IMR-90 (cell line): ENCODE measurements at regions not wholly inside any gene's neighbourhood (a gene's known extent, or its start where the extent isn't known, plus 50 kb on each side); places are given as distances from the start of the nearest gene placed in this dataset.

ENCODE experiments used
- ATAC-seq: fragments of 200-7000 bp; cut with Tn5 transposase; 2 replicates; pipeline ENCODE4 v1.9.1; 2020; ENCODE audit warnings: low read depth, mild to moderate bottlenecking, moderate library complexity
- BruUV-seq: library from RNA; stranded (reverse); fragments of 400-500 nt; replicated peaks from 2 replicates; lab custom pipeline; 2021; lab: Mats Ljungman, UMichigan
- CTCF ChIA-PET: fragments of 300-600 bp; formaldehyde crosslinking; extraction: SDS; loops from one replicate; lab custom pipeline; 2021; ENCODE audit warnings: antibody characterized with exemption; lab: Yijun Ruan, JAX
- POLR2A ChIA-PET: fragments of 300-600 bp; sonication (Branson Sonifier 250); formaldehyde crosslinking; loops from one replicate; lab custom pipeline; 2022; ENCODE audit warnings: antibody characterized with exemption; ENCODE audit not compliant: unreplicated experiment; lab: Charles Lee
- DNase-seq: peaks from one replicate; pipeline ENCODE4 v3.0.0; 2013
- H2AFZ ChIP-seq: replicated peaks from 2 replicates; pipeline ENCODE3; 2013; ENCODE audit warnings: low read length, mild to moderate bottlenecking; ENCODE audit not compliant: poor library complexity
- H2AK5ac ChIP-seq: 2 replicates; pipeline ENCODE4 v1.6.1; 2013; ENCODE audit warnings: low read depth, low read length, inconsistent platforms
- H2AK9ac ChIP-seq: replicated peaks from 2 replicates; pipeline ENCODE3; 2013; ENCODE audit warnings: mild to moderate bottlenecking, low read depth, low read length, moderate library complexity; ENCODE audit not compliant: poor library complexity
- H2BK120ac ChIP-seq: 2 replicates; pipeline ENCODE4 v1.6.1; 2013; ENCODE audit warnings: low read depth, low read length, inconsistent platforms
- H2BK15ac ChIP-seq: 3 replicates; pipeline ENCODE4 v1.6.1; 2013; ENCODE audit warnings: low read depth, low read length, inconsistent platforms
- H2BK20ac ChIP-seq: 2 replicates; pipeline ENCODE4 v1.6.1; 2013; ENCODE audit warnings: low read depth, mild to moderate bottlenecking, inconsistent platforms, low read length, moderate library complexity
- H2BK5ac ChIP-seq: 2 replicates; pipeline ENCODE4 v1.6.1; 2013; ENCODE audit warnings: mild to moderate bottlenecking, low read depth, low read length, inconsistent platforms; ENCODE audit not compliant: poor library complexity, severe bottlenecking
- H3K14ac ChIP-seq: replicated peaks from 2 replicates; pipeline ENCODE4 v1.6.1; 2013; ENCODE audit warnings: low read depth, low read length, inconsistent platforms
- H3K18ac ChIP-seq: 2 replicates; pipeline ENCODE4 v1.6.1; 2013; ENCODE audit warnings: low read depth, low read length, control low read depth
- H3K23ac ChIP-seq: 2 replicates; pipeline ENCODE4 v1.6.1; 2013; ENCODE audit warnings: low read depth, low read length, inconsistent platforms
- H3K27ac ChIP-seq: 2 replicates; pipeline ENCODE4 v1.5.1; 2013; ENCODE audit warnings: mild to moderate bottlenecking, control low read depth, low read length; ENCODE audit not compliant: insufficient read depth
- H3K27me3 ChIP-seq: 2 replicates; pipeline ENCODE4 v1.6.1; 2013; ENCODE audit warnings: low read length; ENCODE audit not compliant: control insufficient read depth, insufficient read depth
- H3K36me3 ChIP-seq: 2 replicates; pipeline ENCODE4 v1.6.1; 2013; ENCODE audit warnings: low read length, mixed read lengths; ENCODE audit not compliant: control insufficient read depth, insufficient read depth
- H3K4ac ChIP-seq: 2 replicates; pipeline ENCODE4 v1.6.1; 2013; ENCODE audit warnings: low read depth, low read length, inconsistent platforms
- H3K4me1 ChIP-seq: 2 replicates; pipeline ENCODE4 v1.6.1; 2013; ENCODE audit warnings: low read length, mixed read lengths; ENCODE audit not compliant: control insufficient read depth, insufficient read depth
- H3K4me2 ChIP-seq: 2 replicates; pipeline ENCODE4 v1.6.1; 2013; ENCODE audit warnings: low read depth, mild to moderate bottlenecking, control low read depth, low read length, moderate library complexity
- H3K4me3 ChIP-seq: 2 replicates; pipeline ENCODE4 v1.5.1; 2013; ENCODE audit warnings: low read depth, mild to moderate bottlenecking, control low read depth, low read length, moderate library complexity; ENCODE audit not compliant: insufficient read depth
- H3K56ac ChIP-seq: 2 replicates; pipeline ENCODE4 v1.6.1; 2013; ENCODE audit warnings: low read length, inconsistent platforms; ENCODE audit not compliant: insufficient read depth; ENCODE audit errors: extremely low read depth
- H3K79me1 ChIP-seq, 2 experiments: 2 replicates each; pipeline ENCODE4 v1.6.1; 2013; ENCODE audit warnings: low read length in 2 of 2, inconsistent platforms in 1 of 2, low read depth in 1 of 2
- H3K9ac ChIP-seq: 2 replicates; pipeline ENCODE4 v1.6.1; 2013; ENCODE audit warnings: low read depth, low read length, control low read depth
- H3K9me1 ChIP-seq: 2 replicates; pipeline ENCODE4 v1.6.1; 2013; ENCODE audit warnings: low read length, inconsistent platforms; ENCODE audit not compliant: insufficient read depth
- H3K9me3 ChIP-seq: 2 replicates; pipeline ENCODE4 v1.6.1; 2013; ENCODE audit warnings: low read length; ENCODE audit not compliant: control insufficient read depth, insufficient read depth
- H4K20me1 ChIP-seq: 2 replicates; pipeline ENCODE4 v1.6.1; 2013; ENCODE audit warnings: low read length, inconsistent platforms; ENCODE audit not compliant: insufficient read depth
- H4K5ac ChIP-seq: 2 replicates; pipeline ENCODE4 v1.6.1; 2013; ENCODE audit warnings: mild to moderate bottlenecking, low read depth, low read length, control low read depth
- H4K8ac ChIP-seq, 2 experiments: 2 replicates each; pipeline ENCODE4 v1.6.1; 2013; ENCODE audit warnings: low read depth in 2 of 2, low read length in 2 of 2, control low read depth in 1 of 2, inconsistent platforms in 1 of 2
- H4K91ac ChIP-seq: 2 replicates; pipeline ENCODE4 v1.6.1; 2013; ENCODE audit warnings: low read depth, low read length, inconsistent platforms; ENCODE audit not compliant: insufficient read depth
- BHLHE40 ChIP-seq: fragments of 150-350 bp; IDR thresholded peaks from 2 replicates; pipeline ENCODE4 v1.6.1; 2016; ENCODE audit warnings: mild to moderate bottlenecking, low read depth, low read length
- RAD21 ChIP-seq: IDR thresholded peaks from 2 replicates; pipeline ENCODE4 v1.6.1; 2012; ENCODE audit warnings: low read length, improper control_type of control experiment
- USF2 ChIP-seq: fragments of 150-350 bp; IDR thresholded peaks from 2 replicates; pipeline ENCODE4 v1.6.1; 2017; ENCODE audit warnings: mild to moderate bottlenecking, antibody characterized with exemption, low read length, low read depth
- dilution Hi-C: fragments of 300-500 bp; cut with HindIII; formaldehyde crosslinking; loops from one replicate; pipeline ENCODE4 v1.14.3; 2018; ENCODE audit warnings: low sequenced_read_pairs; ENCODE audit not compliant: unreplicated experiment
- in situ Hi-C: fragments of 300-500 bp; cut with MboI; formaldehyde crosslinking; loops from 3 replicates; pipeline ENCODE4 v1.14.3; 2019; ENCODE audit warnings: low sequenced_read_pairs, inconsistent platforms, mixed read lengths
- intact Hi-C: fragments of 100-400 bp; cut with micrococcal nuclease; formaldehyde crosslinking; loops from 2 replicates; pipeline ENCODE4 v1.10.0; 2022

GRCh38 chr4:55757356-55757952 lies 62.1 kb upstream of the EXOC1L start:
- Histone ChIP-seq H3K9me3 (no peaks in the 10 kb centered on the region), H3K4me1 (no peaks in the 10 kb centered on the region), H3K36me3 (no peaks in the 10 kb centered on the region), H4K20me1 (no peaks in the 10 kb centered on the region), H2AK5ac (no peak overlapping the region), H3K56ac (no peak overlapping the region), H3K18ac (no peak overlapping the region), H3K4ac (no peak overlapping the region), H2AK9ac (no peak overlapping the region), H3K23ac (no peak overlapping the region), H4K5ac (no peak overlapping the region), H3K79me1 (no peaks in the 10 kb centered on the region), H2BK5ac (no peak overlapping the region), H2BK20ac (no peak overlapping the region), H3K4me2 (no peak overlapping the region), H3K4me3 (no peak overlapping the region), H2BK120ac (no peak overlapping the region), H3K9ac (no peak overlapping the region), H2BK15ac (no peak overlapping the region), H3K27ac (no peak overlapping the region), H4K8ac (no peak overlapping the region), H4K91ac (no peak overlapping the region), H3K9me1 (no peaks in the 10 kb centered on the region), H3K14ac (no peak overlapping the region), H3K27me3 (no peaks in the 10 kb centered on the region), H2AFZ (no peak overlapping the region)
- in situ Hi-C loops (no loop called here), intact Hi-C loops (no loop called here), dilution Hi-C loops (no loop called here)
- ATAC-seq = no peak
- TF ChIP-seq BHLHE40 (no peak), RAD21 (no peak), USF2 (no peak)
- ChIA-PET CTCF (interaction anchor here (0.7 kb wide), 1 partner anchor 340 kb away, joined by 3 read pairs; no protein-coding TSS in a partner anchor), POLR2A (no interaction called here)
- no peak for DNase-seq
- BruUV-seq = no TSS peak
